Neural progenitor cell (in vitro differentiated cells): ENCODE measurements at regions not wholly inside any gene's neighbourhood (a gene's known extent, or its start where the extent isn't known, plus 50 kb on each side); places are given as distances from the start of the nearest gene placed in this dataset.

Experiments used
- CTCF ChIP-seq: fragments of 200-600 bp; sonication (generic); IDR thresholded peaks from 2 replicates; pipeline ENCODE4 v1.5.1; 2017; ENCODE audit warnings: antibody characterized with exemption, mild to moderate bottlenecking
- EZH2phosphoT487 ChIP-seq: fragments of 200-600 bp; sonication (generic); IDR thresholded peaks from 2 replicates; pipeline ENCODE4 v1.6.1; 2017; ENCODE audit warnings: antibody characterized with exemption

GRCh38 chr3:59567661-59568060 lies 517.8 kb upstream of the CFAP20DC start:
- TF ChIP-seq CTCF: no peak
- TF ChIP-seq EZH2phosphoT487: no peak
